ENCODE measurements at regions not wholly inside any gene's neighbourhood (a gene's known extent, or its start where the extent isn't known, plus 50 kb on each side); places are given as distances from the start of the nearest gene placed in this dataset.

- TF ChIP-seq TSHZ2 (CRISPR knock-in tag; IDR thresholded peaks at IDR 0.05) (no peak), ZFP3 (CRISPR knock-in tag; IDR thresholded peaks at IDR 0.05) (no peak), CREB5 (CRISPR knock-in tag; IDR thresholded peaks at IDR 0.05; ENCODE audit: low read depth) (no peak), TCF4 (CRISPR knock-in tag; IDR thresholded peaks at IDR 0.05; ENCODE audit: borderline replicate concordance) (no peak), RARB (CRISPR knock-in tag; IDR thresholded peaks at IDR 0.05) (no peak), POU6F1 (CRISPR knock-in tag; IDR thresholded peaks at IDR 0.05; ENCODE audit: borderline replicate concordance, low read depth) (no peak), ISL1 (CRISPR knock-in tag; IDR thresholded peaks at IDR 0.05) (no peak)
Observed at GRCh38 chr3:63142681-63143080, 135.4 kb upstream of the SYNPR start.
